SK-N-SH (cell line): ENCODE measurements at regions not wholly inside any gene's neighbourhood (a gene's known extent, or its start where the extent isn't known, plus 50 kb on each side); places are given as distances from the start of the nearest gene placed in this dataset.

Source experiments
- CTCF ChIA-PET: fragments of 300-600, 350-600 bp; formaldehyde crosslinking; extraction: SDS; loops from one replicate; lab custom pipeline; 2021; lab: Yijun Ruan, JAX
- POLR2A ChIA-PET: fragments of 350-600 bp; sonication (Branson Sonifier 250); formaldehyde crosslinking; extraction: SDS; loops from one replicate; lab custom pipeline; 2020; ENCODE audit warnings: antibody characterized with exemption, inconsistent platforms; lab: Yijun Ruan, JAX
- DNase-seq: peaks from one replicate; pipeline ENCODE4 v3.0.0; 2012
- H2AFZ ChIP-seq: fragments of 200-600 bp; sonication (generic); 2 replicates; pipeline ENCODE4 v1.8.1; 2016; ENCODE audit warnings: antibody characterized with exemption, mild to moderate bottlenecking, low read depth
- H3F3A ChIP-seq: fragments of 200-600 bp; sonication (generic); replicated peaks from 2 replicates; pipeline ENCODE3; 2016; ENCODE audit warnings: antibody characterized with exemption, mild to moderate bottlenecking; ENCODE audit not compliant: insufficient read depth
- H3K27ac ChIP-seq, 2 experiments: fragments of 200-500 bp in 1 of 2; fragments of 200-600 bp in 1 of 2; sonication (Bioruptor generic) in 1 of 2; sonication (generic), shearing (Covaris generic) in 1 of 2; 2 replicates each; pipeline versions ENCODE4 v1.5.1 to v1.6.1; 2014 to 2016; ENCODE audit warnings: low read depth in 2 of 2, inconsistent platforms in 1 of 2, low read length in 1 of 2, mild to moderate bottlenecking in 1 of 2, mixed read lengths in 1 of 2
- H3K27me3 ChIP-seq: fragments of 200-600 bp; sonication (generic), shearing (Covaris generic); 2 replicates; pipeline ENCODE4 v1.6.1; 2016; ENCODE audit warnings: mixed run types; ENCODE audit not compliant: insufficient read depth
- H3K36me3 ChIP-seq, 2 experiments: fragments of 200-500 bp in 1 of 2; fragments of 200-600 bp in 1 of 2; sonication (Bioruptor generic) in 1 of 2; sonication (generic) in 1 of 2; replicated peaks in 1 of 2; 2 replicates each; pipeline versions ENCODE3 to v1.5.1; 2014 to 2016; ENCODE audit warnings: low read length in 1 of 2, mild to moderate bottlenecking in 1 of 2; ENCODE audit not compliant: insufficient read depth in 2 of 2, control insufficient read depth in 1 of 2
- H3K4me1 ChIP-seq, 2 experiments: fragments of 200-500 bp in 1 of 2; fragments of 200-600 bp in 1 of 2; sonication (Bioruptor generic) in 1 of 2; sonication (generic), shearing (Covaris generic) in 1 of 2; 2 replicates each; pipeline versions ENCODE4 v1.5.1 to v1.6.1; 2014 to 2016; ENCODE audit warnings: low read depth in 1 of 2, low read length in 1 of 2, mixed run types in 1 of 2; ENCODE audit not compliant: insufficient read depth in 2 of 2, control insufficient read depth in 1 of 2
- H3K4me2 ChIP-seq: fragments of 200-600 bp; sonication (generic), shearing (Covaris generic); 2 replicates; pipeline ENCODE4 v1.6.1; 2017; ENCODE audit warnings: mixed run types
- H3K4me3 ChIP-seq, 2 experiments: fragments of 200-500 bp in 1 of 2; fragments of 200-600 bp in 1 of 2; sonication (Bioruptor generic) in 1 of 2; sonication (generic), shearing (Covaris generic) in 1 of 2; 2 replicates each; pipeline versions ENCODE4 v1.5.1 to v1.8.1; 2014 to 2016; ENCODE audit warnings: low read depth in 2 of 2, inconsistent platforms in 1 of 2, low read length in 1 of 2, mild to moderate bottlenecking in 1 of 2, mixed read lengths in 1 of 2, moderate library complexity in 1 of 2
- H3K79me2 ChIP-seq: fragments of 200-600 bp; sonication (generic); 2 replicates; pipeline ENCODE4 v1.8.1; 2017; ENCODE audit warnings: mild to moderate bottlenecking; ENCODE audit not compliant: insufficient read depth
- H3K9ac ChIP-seq: fragments of 200-600 bp; sonication (generic); 2 replicates; pipeline ENCODE4 v1.6.1; 2017; ENCODE audit warnings: mixed run types
- H3K9me2 ChIP-seq: fragments of 200-600 bp; sonication (generic); 2 replicates; pipeline ENCODE4 v1.6.1; 2017; ENCODE audit warnings: mixed run types
- H3K9me3 ChIP-seq: fragments of 200-600 bp; sonication (generic); 2 replicates; pipeline ENCODE4 v1.6.1; 2017; ENCODE audit warnings: mixed run types, mild to moderate bottlenecking, moderate library complexity
- H4K20me1 ChIP-seq: fragments of 200-600 bp; sonication (generic); 2 replicates; pipeline ENCODE4 v1.6.1; 2017; ENCODE audit warnings: mild to moderate bottlenecking, mixed run types; ENCODE audit not compliant: insufficient read depth
- ELF1 ChIP-seq: IDR thresholded peaks from 2 replicates; pipeline ENCODE4 v1.4.0; 2012
- FOSL2 ChIP-seq: IDR thresholded peaks from 2 replicates; pipeline ENCODE4 v1.4.0; 2012; ENCODE audit warnings: low read depth, mild to moderate bottlenecking, moderate library complexity, borderline replicate concordance
- FOXJ3 ChIP-seq: sonication (generic); formaldehyde crosslinking; IDR thresholded peaks from 2 replicates; pipeline ENCODE4 v1.5.1; 2020; ENCODE audit warnings: mild to moderate bottlenecking, missing genetic modification reagents
- JUND ChIP-seq: IDR thresholded peaks from 2 replicates; pipeline ENCODE4 v1.4.0; 2012
- MEF2A ChIP-seq: IDR thresholded peaks from 2 replicates; pipeline ENCODE4 v1.4.0; 2012; ENCODE audit warnings: low read depth, borderline replicate concordance
- MXI1 ChIP-seq: IDR thresholded peaks from 2 replicates; pipeline ENCODE4 v1.6.1; 2012; ENCODE audit warnings: mild to moderate bottlenecking, low read depth, low read length, improper control_type of control experiment
- NRF1 ChIP-seq: IDR thresholded peaks from 2 replicates; pipeline ENCODE4 v1.6.1; 2012; ENCODE audit warnings: low read depth, mild to moderate bottlenecking, low read length
- TCF12 ChIP-seq: IDR thresholded peaks from 2 replicates; pipeline ENCODE4 v1.4.0; 2012
- TEAD4 ChIP-seq: IDR thresholded peaks from 2 replicates; pipeline ENCODE4 v1.4.0; 2012; ENCODE audit warnings: mild to moderate bottlenecking, borderline replicate concordance; ENCODE audit not compliant: insufficient read depth
- YY1 ChIP-seq: IDR thresholded peaks from 2 replicates; pipeline ENCODE4 v1.4.0; 2012; ENCODE audit warnings: low read depth, mild to moderate bottlenecking
- ZBTB33 ChIP-seq: IDR thresholded peaks from 2 replicates; pipeline ENCODE4 v1.4.0; 2012; ENCODE audit warnings: low read depth, borderline replicate concordance
- WGBS: methylation state at CpG from one replicate; pipeline ENCODE4 v1.1.6; 2017; ENCODE audit warnings: low lambda C conversion rate; 5-methylcytosine and 5-hydroxymethylcytosine counted together
- TF ChIP-seq, protein P1 (sequence below): fragments of 150-350 bp; IDR thresholded peaks from 2 replicates; pipeline ENCODE4 v1.6.1; 2017; ENCODE audit warnings: antibody characterized with exemption, low read length, low read depth, borderline replicate concordance
- TF ChIP-seq, protein P2 (sequence below): IDR thresholded peaks from 2 replicates; pipeline ENCODE4; 2012
- TF ChIP-seq, protein P3 (sequence below): IDR thresholded peaks from 2 replicates; pipeline ENCODE4 v1.4.0; 2012; ENCODE audit warnings: low read depth
- TF ChIP-seq, protein P4 (sequence below): fragments of 150-350 bp; IDR thresholded peaks from 2 replicates; pipeline ENCODE4 v1.6.1; 2016; ENCODE audit warnings: mild to moderate bottlenecking, low read depth, low read length

- ChIA-PET CTCF (no interaction called here), POLR2A (no interaction called here)
- H4K20me1 ChIP-seq = no peaks in the 10 kb centered on the region
- peaks cover 5% of the 10 kb centered on the region in 2 experiments; a peak in 2 of 4 replicates for H3K4me1 ChIP-seq
- no peak overlapping the region for H2AFZ ChIP-seq
- no peaks in the 10 kb centered on the region for H3K9me2 ChIP-seq
- H3K4me3 ChIP-seq = no peak overlapping the region
- no peaks in the 10 kb centered on the region for H3K9me3 ChIP-seq
- no peak overlapping the region for H3K27ac ChIP-seq
- H3K9ac ChIP-seq = no peak overlapping the region
- H3K4me2 ChIP-seq = no peak overlapping the region
- no peak for DNase-seq
- TF ChIP-seq, protein P1, sequence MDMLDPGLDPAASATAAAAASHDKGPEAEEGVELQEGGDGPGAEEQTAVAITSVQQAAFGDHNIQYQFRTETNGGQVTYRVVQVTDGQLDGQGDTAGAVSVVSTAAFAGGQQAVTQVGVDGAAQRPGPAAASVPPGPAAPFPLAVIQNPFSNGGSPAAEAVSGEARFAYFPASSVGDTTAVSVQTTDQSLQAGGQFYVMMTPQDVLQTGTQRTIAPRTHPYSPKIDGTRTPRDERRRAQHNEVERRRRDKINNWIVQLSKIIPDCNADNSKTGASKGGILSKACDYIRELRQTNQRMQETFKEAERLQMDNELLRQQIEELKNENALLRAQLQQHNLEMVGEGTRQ = no peak
- TF ChIP-seq FOSL2 (no peak), ELF1 (no peak), FOXJ3 (CRISPR knock-in tag) (no peak), MEF2A (no peak), NRF1 (no peak), TCF12 (no peak), MXI1 (no peak), ZBTB33 (no peak), TEAD4 (no peak), JUND (no peak), YY1 (no peak)
- TF ChIP-seq, protein P2, sequence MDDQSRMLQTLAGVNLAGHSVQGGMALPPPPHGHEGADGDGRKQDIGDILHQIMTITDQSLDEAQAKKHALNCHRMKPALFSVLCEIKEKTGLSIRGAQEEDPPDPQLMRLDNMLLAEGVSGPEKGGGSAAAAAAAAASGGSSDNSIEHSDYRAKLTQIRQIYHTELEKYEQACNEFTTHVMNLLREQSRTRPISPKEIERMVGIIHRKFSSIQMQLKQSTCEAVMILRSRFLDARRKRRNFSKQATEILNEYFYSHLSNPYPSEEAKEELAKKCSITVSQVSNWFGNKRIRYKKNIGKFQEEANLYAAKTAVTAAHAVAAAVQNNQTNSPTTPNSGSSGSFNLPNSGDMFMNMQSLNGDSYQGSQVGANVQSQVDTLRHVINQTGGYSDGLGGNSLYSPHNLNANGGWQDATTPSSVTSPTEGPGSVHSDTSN = no peak
- TF ChIP-seq, protein P3, sequence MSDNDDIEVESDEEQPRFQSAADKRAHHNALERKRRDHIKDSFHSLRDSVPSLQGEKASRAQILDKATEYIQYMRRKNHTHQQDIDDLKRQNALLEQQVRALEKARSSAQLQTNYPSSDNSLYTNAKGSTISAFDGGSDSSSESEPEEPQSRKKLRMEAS = no peak
- TF ChIP-seq, protein P4, sequence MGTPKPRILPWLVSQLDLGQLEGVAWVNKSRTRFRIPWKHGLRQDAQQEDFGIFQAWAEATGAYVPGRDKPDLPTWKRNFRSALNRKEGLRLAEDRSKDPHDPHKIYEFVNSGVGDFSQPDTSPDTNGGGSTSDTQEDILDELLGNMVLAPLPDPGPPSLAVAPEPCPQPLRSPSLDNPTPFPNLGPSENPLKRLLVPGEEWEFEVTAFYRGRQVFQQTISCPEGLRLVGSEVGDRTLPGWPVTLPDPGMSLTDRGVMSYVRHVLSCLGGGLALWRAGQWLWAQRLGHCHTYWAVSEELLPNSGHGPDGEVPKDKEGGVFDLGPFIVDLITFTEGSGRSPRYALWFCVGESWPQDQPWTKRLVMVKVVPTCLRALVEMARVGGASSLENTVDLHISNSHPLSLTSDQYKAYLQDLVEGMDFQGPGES = no peak
- TF ChIP-seq, all 33 proteins: peak for 0
- no peaks in the 10 kb centered on the region for H3K27me3 ChIP-seq
- no peaks in the 10 kb centered on the region for H3F3A ChIP-seq
- WGBS = 73% methylated on average over 4 of the region's 4 CpGs
- no peaks in the 10 kb centered on the region for H3K36me3 ChIP-seq
- no peaks in the 10 kb centered on the region for H3K79me2 ChIP-seq
These were observed 52.5 kb upstream of the ID2 start for GRCh38 chr2:8629402-8629801.
